Tibial artery (tissue), 4 donors: ENCODE measurements at regions not wholly inside any gene's neighbourhood (a gene's known extent, or its start where the extent isn't known, plus 50 kb on each side); places are given as distances from the start of the nearest gene placed in this dataset.

Experiments
- DNase-seq, 2 donors: peaks; one replicate each; pipeline ENCODE4 v3.0.0-alpha.2; 2019
- H3K27ac ChIP-seq, 2 donors: fragments of 200-600 bp; sonication (generic) in 1 of 2; 1 replicate in 1 of 2; 2 replicates in 1 of 2; pipeline ENCODE4 v1.5.1; 2018 to 2019; ENCODE audit warnings: mild to moderate bottlenecking in 1 of 2
- H3K27me3 ChIP-seq, 2 donors: fragments of 200-600 bp; sonication (generic) in 1 of 2; one replicate each; pipeline versions ENCODE4 v1.5.1 to v1.6.0; 2016 to 2019
- H3K36me3 ChIP-seq, 3 donors: fragments of 200-600 bp; sonication (generic) in 2 of 3; one replicate each; pipeline ENCODE4 v1.5.1; 2016 to 2019; ENCODE audit warnings: mild to moderate bottlenecking in 2 of 3
- H3K4me1 ChIP-seq, 4 donors: fragments of 200-600 bp; sonication (generic) in 2 of 4; 1 replicate in 3 of 4; 2 replicates in 1 of 4; pipeline ENCODE4 v1.5.1; 2016 to 2019
- H3K4me3 ChIP-seq, 2 donors: fragments of 200-600 bp; sonication (generic) in 1 of 2; 1 replicate in 1 of 2; 2 replicates in 1 of 2; pipeline ENCODE4 v1.5.1; 2018 to 2019; ENCODE audit warnings: mild to moderate bottlenecking in 2 of 2
- H3K9me3 ChIP-seq, 3 donors: fragments of 200-600 bp; sonication (generic) in 1 of 3; one replicate each; pipeline ENCODE4 v1.5.1; 2016 to 2019
- intact Hi-C: fragments of 100-400 bp; cut with DNase I; formaldehyde crosslinking; loops from one replicate; pipeline ENCODE4 v1.15.0; 2023; ENCODE audit warnings: low total_unique reads
- TF ChIP-seq, protein P1 (sequence below), 2 experiments: fragments of 200-600 bp in 1 of 2; fragments of 450-650 bp in 1 of 2; IDR thresholded peaks; one replicate each; pipeline ENCODE4 v1.5.1; 2017 to 2019; ENCODE audit warnings: antibody characterized with exemption in 2 of 2, mild to moderate bottlenecking in 1 of 2, moderate library complexity in 1 of 2

DNA sequence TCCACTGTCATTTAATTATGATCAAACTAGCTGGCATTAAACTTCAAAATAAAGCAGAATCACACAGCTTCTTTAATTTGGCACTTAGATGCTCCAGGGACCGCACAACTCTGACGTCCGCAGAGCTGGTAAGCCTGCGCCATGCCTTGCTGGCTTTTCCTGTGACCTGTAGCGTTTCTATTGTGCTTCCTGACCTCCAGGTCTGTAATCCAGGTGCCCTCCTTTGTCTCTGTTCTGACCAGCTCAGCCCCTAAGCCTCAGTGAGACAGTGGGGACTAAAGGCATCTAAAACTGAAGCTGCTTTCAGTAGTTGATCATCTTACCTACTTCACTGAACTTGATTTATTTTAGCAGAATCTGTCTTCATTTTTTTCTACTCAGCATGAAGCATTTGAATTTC, 249.7 kb upstream of the RGPD4 start:
- TF ChIP-seq, protein P1, sequence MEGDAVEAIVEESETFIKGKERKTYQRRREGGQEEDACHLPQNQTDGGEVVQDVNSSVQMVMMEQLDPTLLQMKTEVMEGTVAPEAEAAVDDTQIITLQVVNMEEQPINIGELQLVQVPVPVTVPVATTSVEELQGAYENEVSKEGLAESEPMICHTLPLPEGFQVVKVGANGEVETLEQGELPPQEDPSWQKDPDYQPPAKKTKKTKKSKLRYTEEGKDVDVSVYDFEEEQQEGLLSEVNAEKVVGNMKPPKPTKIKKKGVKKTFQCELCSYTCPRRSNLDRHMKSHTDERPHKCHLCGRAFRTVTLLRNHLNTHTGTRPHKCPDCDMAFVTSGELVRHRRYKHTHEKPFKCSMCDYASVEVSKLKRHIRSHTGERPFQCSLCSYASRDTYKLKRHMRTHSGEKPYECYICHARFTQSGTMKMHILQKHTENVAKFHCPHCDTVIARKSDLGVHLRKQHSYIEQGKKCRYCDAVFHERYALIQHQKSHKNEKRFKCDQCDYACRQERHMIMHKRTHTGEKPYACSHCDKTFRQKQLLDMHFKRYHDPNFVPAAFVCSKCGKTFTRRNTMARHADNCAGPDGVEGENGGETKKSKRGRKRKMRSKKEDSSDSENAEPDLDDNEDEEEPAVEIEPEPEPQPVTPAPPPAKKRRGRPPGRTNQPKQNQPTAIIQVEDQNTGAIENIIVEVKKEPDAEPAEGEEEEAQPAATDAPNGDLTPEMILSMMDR (IDR thresholded peaks at IDR 0.05): no peak
- no peaks in the 10 kb centered on the region for H3K27me3 ChIP-seq
- H3K36me3 ChIP-seq: no peaks in the 10 kb centered on the region
- intact Hi-C loops: no loop called here
- no peaks in the 10 kb centered on the region for H3K4me1 ChIP-seq
- no peaks in the 10 kb centered on the region for H3K9me3 ChIP-seq
- H3K27ac ChIP-seq: no peak overlapping the region
- no peak overlapping the region for H3K4me3 ChIP-seq
- no peak for DNase-seq

DNA sequence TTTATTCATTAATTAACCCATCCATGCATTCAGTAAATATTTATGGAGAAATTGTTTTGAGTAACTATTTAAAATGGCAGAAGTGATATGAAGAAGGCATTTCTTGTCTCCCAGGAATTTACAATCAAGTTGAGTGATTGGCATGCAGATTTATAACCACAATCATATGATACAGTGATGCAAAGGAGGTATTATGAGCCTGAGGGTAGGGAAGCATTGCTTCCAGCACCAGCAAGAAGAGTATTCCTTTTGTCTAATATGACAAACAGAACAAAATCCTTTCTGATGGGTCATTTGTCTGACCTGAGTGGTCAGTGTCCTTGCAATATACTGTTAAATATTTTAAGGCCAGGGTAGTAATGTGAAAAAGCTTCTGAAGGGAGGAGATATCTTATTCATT, 244.2 kb upstream of the RGPD4 start:
- no peaks in the 10 kb centered on the region for H3K27me3 ChIP-seq
- H3K9me3 ChIP-seq: no peaks in the 10 kb centered on the region
- H3K27ac ChIP-seq: no peak overlapping the region
- intact Hi-C loops: no loop called here
- DNase-seq: no peak
- TF ChIP-seq, protein P1 (IDR thresholded peaks at IDR 0.05): no peak
- H3K4me3 ChIP-seq: no peak overlapping the region
- no peaks in the 10 kb centered on the region for H3K4me1 ChIP-seq
- H3K36me3 ChIP-seq: no peaks in the 10 kb centered on the region

DNA sequence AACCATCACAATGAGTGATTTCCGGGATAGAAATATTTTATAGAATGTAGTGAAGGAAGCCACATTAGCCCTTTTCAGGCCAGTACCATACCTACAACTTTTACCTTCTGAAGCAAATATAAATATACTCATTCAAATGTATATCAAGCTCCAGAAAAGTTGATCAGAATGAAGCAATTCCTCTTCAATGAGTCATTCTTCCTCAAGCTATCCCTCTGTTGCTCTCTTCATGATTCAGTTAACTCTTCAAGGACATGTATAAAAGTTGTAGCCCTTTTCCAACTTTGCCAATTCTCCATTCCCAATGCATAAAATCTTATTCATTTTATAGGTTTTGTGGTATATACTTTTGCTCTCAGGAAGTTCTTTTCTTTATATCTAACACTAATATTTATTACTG, 242.1 kb upstream of the RGPD4 start:
- Histone ChIP-seq H3K4me1 (no peaks in the 10 kb centered on the region), H3K36me3 (no peaks in the 10 kb centered on the region), H3K4me3 (no peak overlapping the region), H3K27ac (no peak overlapping the region), H3K27me3 (no peaks in the 10 kb centered on the region), H3K9me3 (no peaks in the 10 kb centered on the region)
- intact Hi-C loops: no loop called here
- no peak for DNase-seq
- TF ChIP-seq, protein P1 (IDR thresholded peaks at IDR 0.05): no peak

DNA sequence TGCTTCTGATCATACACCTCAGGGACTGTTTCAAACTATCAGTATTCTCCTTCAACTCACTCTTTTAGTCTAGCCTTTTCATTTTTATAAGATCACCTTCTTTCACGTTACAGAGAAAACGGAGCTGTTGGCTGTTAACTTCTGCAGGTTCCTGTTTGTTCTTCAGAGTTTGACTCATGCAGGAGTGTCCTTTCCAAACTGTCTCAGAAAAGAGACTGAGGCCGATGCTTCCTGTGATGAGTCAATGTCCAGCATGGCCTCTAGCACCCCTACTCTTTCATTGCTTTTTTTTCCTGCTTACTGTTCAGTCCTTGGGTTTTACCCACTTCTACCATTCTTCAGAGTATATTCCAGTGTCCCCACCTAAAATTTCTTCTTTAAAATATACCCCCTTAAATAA, 240.8 kb upstream of the RGPD4 start:
- H3K9me3 ChIP-seq: no peaks in the 10 kb centered on the region
- H3K4me3 ChIP-seq: no peak overlapping the region
- H3K27ac ChIP-seq: no peak overlapping the region
- H3K4me1 ChIP-seq: no peaks in the 10 kb centered on the region
- no peaks in the 10 kb centered on the region for H3K27me3 ChIP-seq
- TF ChIP-seq, protein P1 (IDR thresholded peaks at IDR 0.05): no peak
- no peak for DNase-seq
- H3K36me3 ChIP-seq: no peaks in the 10 kb centered on the region
- intact Hi-C loops: no loop called here

DNA sequence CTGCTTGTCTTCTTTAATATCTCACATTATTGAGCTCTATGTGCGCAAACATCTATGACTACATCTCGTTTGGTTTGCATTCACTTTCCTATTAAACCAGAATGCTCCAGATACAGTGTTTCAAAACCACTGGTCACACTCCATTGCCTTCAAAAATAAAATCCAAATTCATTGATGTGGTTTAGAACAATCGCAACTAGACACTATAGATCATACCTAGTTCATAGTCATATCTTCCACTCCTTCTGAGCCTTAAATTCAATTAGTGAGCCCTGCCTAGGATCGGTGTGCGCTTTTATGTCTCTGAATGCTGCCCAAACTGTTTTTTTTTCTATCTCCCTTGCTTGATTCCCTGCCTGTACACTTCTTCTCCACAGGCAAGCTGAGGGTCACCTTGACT, 238.5 kb upstream of the RGPD4 start:
- H3K9me3 ChIP-seq: no peaks in the 10 kb centered on the region
- TF ChIP-seq, protein P1 (IDR thresholded peaks at IDR 0.05): no peak
- no peak overlapping the region for H3K27ac ChIP-seq
- H3K36me3 ChIP-seq: no peaks in the 10 kb centered on the region
- H3K27me3 ChIP-seq: no peaks in the 10 kb centered on the region
- H3K4me1 ChIP-seq: peaks cover 0 to 3% (median 0%) of the 10 kb centered on the region in 4 donors
- no peak for DNase-seq
- intact Hi-C loops: no loop called here
- no peak overlapping the region for H3K4me3 ChIP-seq

DNA sequence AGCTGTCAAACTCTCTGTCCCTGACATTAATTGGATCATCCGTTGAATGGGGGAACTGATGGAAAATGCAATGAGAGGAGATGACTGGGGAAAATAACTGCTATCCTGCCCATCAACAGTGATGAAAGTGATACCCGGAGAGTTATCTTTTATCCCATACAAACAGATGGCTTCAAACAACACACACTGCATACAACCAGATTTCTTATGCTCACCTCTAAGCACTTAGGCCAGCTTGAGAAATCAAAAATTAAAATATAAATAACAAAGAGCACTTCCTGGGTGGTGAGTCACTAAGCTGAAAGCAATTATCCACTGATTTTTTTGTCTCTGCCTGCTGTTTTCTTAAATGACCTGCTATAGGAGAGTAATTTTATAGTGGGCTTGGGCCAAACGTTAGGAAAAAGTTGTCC, 237.6 kb upstream of the RGPD4 start:
- Histone ChIP-seq H3K4me1 (peaks cover 0 to 3% (median 0%) of the 10 kb centered on the region in 4 donors), H3K36me3 (no peaks in the 10 kb centered on the region), H3K9me3 (no peaks in the 10 kb centered on the region), H3K27me3 (no peaks in the 10 kb centered on the region), H3K4me3 (no peak overlapping the region), H3K27ac (no peak overlapping the region)
- intact Hi-C loops: no loop called here
- DNase-seq: no peak
- TF ChIP-seq, protein P1 (IDR thresholded peaks at IDR 0.05): no peak
